AG09319 (cell line): ENCODE measurements at regions not wholly inside any gene's neighbourhood (a gene's known extent, or its start where the extent isn't known, plus 50 kb on each side); places are given as distances from the start of the nearest gene placed in this dataset.
A peak's percentile ranks its signal among the peaks of the same experiment; 100 is the strongest.
"Not testable (repeated sequence)": the region's sequence is repeated elsewhere in the genome, so short reads cannot be mapped to it uniquely, and the experiment has no call there.

Source experiments
- DNase-seq: peaks from one replicate; pipeline ENCODE4 v3.0.0-alpha.2; 2010; ENCODE audit warnings: low read depth; ENCODE audit errors: extremely low read depth
- CTCF ChIP-seq: IDR thresholded peaks from 2 replicates; pipeline ENCODE4 v1.5.1; 2011; ENCODE audit warnings: low read depth, mild to moderate bottlenecking, inconsistent platforms, low read length, moderate library complexity

GRCh38 chr3:159674583-159674982 is 314.1 kb upstream of the IL12A start:
- TF ChIP-seq CTCF: no peak
- no peak for DNase-seq

GRCh38 chr3:159675285-159675684 is 313.4 kb upstream of the IL12A start:
- TF ChIP-seq CTCF: no peak

GRCh38 chr3:159679900-159680299 is 308.7 kb upstream of the IL12A start:
- no peak for TF ChIP-seq CTCF
- no peak for DNase-seq

More at GRCh38 chr3:159675285-159675684, 313.4 kb upstream of the IL12A start:
- no peak for DNase-seq

- not testable (repeated sequence) for DNase-seq
These were observed 306.9 kb upstream of the IL12A start for GRCh38 chr3:159681717-159682116.

GRCh38 chr3:159685801-159686200 is 302.8 kb upstream of the IL12A start:
- no peak for TF ChIP-seq CTCF
- no peak for DNase-seq

- TF ChIP-seq CTCF: no peak
These were observed 295.4 kb upstream of the IL12A start for GRCh38 chr3:159693226-159693625.

GRCh38 chr3:159711560-159712333 is 276.9 kb upstream of the IL12A start:
- TF ChIP-seq CTCF: no peak
- peak; percentile 44 for DNase-seq

More at GRCh38 chr3:159693226-159693625, 295.4 kb upstream of the IL12A start:
- no peak for DNase-seq

- DNase-seq: no peak
- no peak for TF ChIP-seq CTCF
These were observed 267.3 kb upstream of the IL12A start for GRCh38 chr3:159721324-159721723.
